Erythroblast (primary cell): ENCODE measurements at regions not wholly inside any gene's neighbourhood (a gene's known extent, or its start where the extent isn't known, plus 50 kb on each side); places are given as distances from the start of the nearest gene placed in this dataset.

Experiments used
- GATA1 ChIP-seq: IDR thresholded peaks from 2 replicates; pipeline ENCODE4 v1.6.1; 2011; ENCODE audit warnings: low read depth, mild to moderate bottlenecking, control low read depth, low read length, moderate library complexity
- POLR2A ChIP-seq: IDR thresholded peaks from 2 replicates; pipeline ENCODE4 v1.6.1; 2011; ENCODE audit warnings: mild to moderate bottlenecking, low read length

DNA sequence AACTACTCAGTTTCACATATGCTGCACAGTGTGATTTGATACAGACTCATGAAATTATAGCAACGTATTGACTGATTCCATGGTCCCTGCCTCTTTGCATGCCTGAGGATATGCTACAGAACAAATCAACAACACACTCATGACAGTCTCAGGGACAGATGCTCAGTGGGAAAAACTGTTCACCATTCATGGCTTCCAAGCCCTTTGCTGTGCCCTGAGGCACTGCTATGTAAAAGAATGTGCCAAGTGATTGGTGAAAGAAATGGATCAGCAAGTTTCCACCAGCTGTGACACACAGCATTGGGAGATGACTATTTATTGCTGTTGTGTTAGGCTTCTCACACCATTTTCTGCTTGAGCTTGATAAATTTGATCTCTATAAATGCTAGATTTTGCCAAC is 825.6 kb upstream of the INTU start:
- TF ChIP-seq POLR2A (no peak), GATA1 (no peak)
